ENCODE measurements at regions not wholly inside any gene's neighbourhood (a gene's known extent, or its start where the extent isn't known, plus 50 kb on each side); places are given as distances from the start of the nearest gene placed in this dataset.

DNA sequence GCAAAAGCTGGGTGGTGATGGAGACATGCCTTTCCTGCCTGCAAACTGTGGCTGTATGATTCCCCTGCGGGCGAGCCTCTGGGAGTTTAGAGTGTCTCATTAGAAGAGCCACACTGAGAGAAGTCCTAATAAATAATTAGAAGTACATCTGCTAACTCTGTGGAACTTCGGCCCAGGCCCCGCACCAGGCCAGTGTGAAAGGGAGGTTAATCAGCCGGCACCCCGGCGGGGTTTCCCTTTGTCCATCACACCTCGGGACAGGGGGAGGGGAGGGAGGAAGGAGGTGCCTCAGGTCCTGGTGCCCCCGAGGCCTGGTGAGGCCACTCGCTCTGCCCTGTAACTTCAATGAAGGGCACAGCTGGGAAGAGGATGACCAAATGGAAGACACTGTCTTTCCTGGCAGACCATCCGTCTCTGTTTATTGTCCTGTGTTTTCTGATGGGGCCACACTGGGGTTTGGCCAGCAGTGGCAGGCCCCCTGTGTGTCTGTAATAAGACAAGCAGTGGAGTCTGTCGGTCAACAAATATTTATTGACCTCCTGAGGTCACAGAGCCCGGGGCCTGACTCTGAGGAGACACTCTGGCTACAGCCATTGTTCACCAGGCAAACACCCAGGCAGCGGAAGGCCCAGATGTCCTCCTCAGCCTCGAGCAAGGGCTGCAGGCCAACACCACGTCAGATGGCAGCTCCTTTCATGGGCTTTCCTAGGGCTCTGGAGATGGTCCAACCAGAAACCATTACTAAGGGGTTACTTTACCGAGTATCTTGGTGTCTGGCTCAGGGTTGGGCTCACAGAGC, 267.5 kb upstream of the RAB4A start (continued):
- TF ChIP-seq ZBTB40 (IDR thresholded peaks at IDR 0.05) (no peak), ZBTB40 (CRISPR knock-in tag; IDR thresholded peaks at IDR 0.05) (peak; percentile 45; the same call in 1 of the 2 replicates), SMAD1 (CRISPR knock-in tag; IDR thresholded peaks at IDR 0.05; ENCODE audit: borderline replicate concordance, low read depth) (no peak), ZNF788 (CRISPR knock-in tag; IDR thresholded peaks at IDR 0.05; ENCODE audit: borderline replicate concordance) (no peak; the same call in 1 of the 2 replicates), ZC3H4 (CRISPR knock-in tag; IDR thresholded peaks at IDR 0.05; ENCODE audit: borderline replicate concordance) (no peak), ZNF256 (CRISPR knock-in tag; conservative IDR thresholded peaks at IDR 0.05) (peak; percentile 53; the same call in 1 of the 2 replicates), NCOA2 (CRISPR knock-in tag; IDR thresholded peaks at IDR 0.05) (peak; percentile 92), KDM4B (CRISPR knock-in tag; IDR thresholded peaks at IDR 0.05) (no peak; the same call in 1 of the 2 replicates), ZBTB25 (CRISPR knock-in tag; IDR thresholded peaks at IDR 0.05) (peak; percentile 50; the same call in 1 of the 2 replicates), ZNF660 (CRISPR knock-in tag; IDR thresholded peaks at IDR 0.05; ENCODE audit: borderline replicate concordance, low read depth) (no peak), EEA1 (CRISPR knock-in tag; IDR thresholded peaks at IDR 0.05; ENCODE audit: borderline replicate concordance) (no peak)
- TF ChIP-seq, protein P1, sequence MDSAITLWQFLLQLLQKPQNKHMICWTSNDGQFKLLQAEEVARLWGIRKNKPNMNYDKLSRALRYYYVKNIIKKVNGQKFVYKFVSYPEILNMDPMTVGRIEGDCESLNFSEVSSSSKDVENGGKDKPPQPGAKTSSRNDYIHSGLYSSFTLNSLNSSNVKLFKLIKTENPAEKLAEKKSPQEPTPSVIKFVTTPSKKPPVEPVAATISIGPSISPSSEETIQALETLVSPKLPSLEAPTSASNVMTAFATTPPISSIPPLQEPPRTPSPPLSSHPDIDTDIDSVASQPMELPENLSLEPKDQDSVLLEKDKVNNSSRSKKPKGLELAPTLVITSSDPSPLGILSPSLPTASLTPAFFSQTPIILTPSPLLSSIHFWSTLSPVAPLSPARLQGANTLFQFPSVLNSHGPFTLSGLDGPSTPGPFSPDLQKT (CRISPR knock-in tag; IDR thresholded peaks at IDR 0.05; ENCODE audit: borderline replicate concordance), result no peak
- TF ChIP-seq, protein P2, sequence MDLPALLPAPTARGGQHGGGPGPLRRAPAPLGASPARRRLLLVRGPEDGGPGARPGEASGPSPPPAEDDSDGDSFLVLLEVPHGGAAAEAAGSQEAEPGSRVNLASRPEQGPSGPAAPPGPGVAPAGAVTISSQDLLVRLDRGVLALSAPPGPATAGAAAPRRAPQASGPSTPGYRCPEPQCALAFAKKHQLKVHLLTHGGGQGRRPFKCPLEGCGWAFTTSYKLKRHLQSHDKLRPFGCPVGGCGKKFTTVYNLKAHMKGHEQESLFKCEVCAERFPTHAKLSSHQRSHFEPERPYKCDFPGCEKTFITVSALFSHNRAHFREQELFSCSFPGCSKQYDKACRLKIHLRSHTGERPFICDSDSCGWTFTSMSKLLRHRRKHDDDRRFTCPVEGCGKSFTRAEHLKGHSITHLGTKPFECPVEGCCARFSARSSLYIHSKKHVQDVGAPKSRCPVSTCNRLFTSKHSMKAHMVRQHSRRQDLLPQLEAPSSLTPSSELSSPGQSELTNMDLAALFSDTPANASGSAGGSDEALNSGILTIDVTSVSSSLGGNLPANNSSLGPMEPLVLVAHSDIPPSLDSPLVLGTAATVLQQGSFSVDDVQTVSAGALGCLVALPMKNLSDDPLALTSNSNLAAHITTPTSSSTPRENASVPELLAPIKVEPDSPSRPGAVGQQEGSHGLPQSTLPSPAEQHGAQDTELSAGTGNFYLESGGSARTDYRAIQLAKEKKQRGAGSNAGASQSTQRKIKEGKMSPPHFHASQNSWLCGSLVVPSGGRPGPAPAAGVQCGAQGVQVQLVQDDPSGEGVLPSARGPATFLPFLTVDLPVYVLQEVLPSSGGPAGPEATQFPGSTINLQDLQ (CRISPR knock-in tag; IDR thresholded peaks at IDR 0.05), result no peak

Measured in HepG2 (cell line).